Gastroesophageal sphincter (tissue), 3 donors: ENCODE measurements at regions not wholly inside any gene's neighbourhood (a gene's known extent, or its start where the extent isn't known, plus 50 kb on each side); places are given as distances from the start of the nearest gene placed in this dataset.

Experiments used
- CTCF ChIP-seq, 4 experiments: fragments of 200-600 bp in 2 of 4; fragments of 450-650 bp in 2 of 4; sonication (generic) in 1 of 4; IDR thresholded peaks; one replicate each; pipeline ENCODE4 v1.5.1; 2017 to 2019; ENCODE audit warnings: antibody characterized with exemption in 4 of 4, mild to moderate bottlenecking in 2 of 4, moderate library complexity in 2 of 4
- EP300 ChIP-seq: sonication (generic); formaldehyde crosslinking; IDR thresholded peaks from one replicate; pipeline ENCODE4 v1.6.1; 2017; ENCODE audit warnings: antibody characterized with exemption, mild to moderate bottlenecking
- POLR2A ChIP-seq, 2 donors: fragments of 450-650 bp; IDR thresholded peaks; one replicate each; pipeline ENCODE4 v1.6.1; 2017; ENCODE audit warnings: antibody characterized with exemption in 2 of 2, mild to moderate bottlenecking in 2 of 2, moderate library complexity in 1 of 2
- POLR2AphosphoS5 ChIP-seq: sonication (generic); formaldehyde crosslinking; IDR thresholded peaks from one replicate; pipeline ENCODE4 v1.6.1; 2017; ENCODE audit warnings: antibody characterized with exemption

- no peak for TF ChIP-seq CTCF (IDR thresholded peaks at IDR 0.05)
- TF ChIP-seq POLR2A (IDR thresholded peaks at IDR 0.05): no peak
- no peak for TF ChIP-seq POLR2AphosphoS5
- no peak for TF ChIP-seq EP300
Observed at GRCh38 chr5:167063116-167063515, 1228.3 kb upstream of the WWC1 start.
